ENCODE measurements at regions not wholly inside any gene's neighbourhood (a gene's known extent, or its start where the extent isn't known, plus 50 kb on each side); places are given as distances from the start of the nearest gene placed in this dataset.
A peak's percentile ranks its signal among the peaks of the same experiment; 100 is the strongest.
"Not testable (repeated sequence)": the region's sequence is repeated elsewhere in the genome, so short reads cannot be mapped to it uniquely, and the experiment has no call there.

DNA sequence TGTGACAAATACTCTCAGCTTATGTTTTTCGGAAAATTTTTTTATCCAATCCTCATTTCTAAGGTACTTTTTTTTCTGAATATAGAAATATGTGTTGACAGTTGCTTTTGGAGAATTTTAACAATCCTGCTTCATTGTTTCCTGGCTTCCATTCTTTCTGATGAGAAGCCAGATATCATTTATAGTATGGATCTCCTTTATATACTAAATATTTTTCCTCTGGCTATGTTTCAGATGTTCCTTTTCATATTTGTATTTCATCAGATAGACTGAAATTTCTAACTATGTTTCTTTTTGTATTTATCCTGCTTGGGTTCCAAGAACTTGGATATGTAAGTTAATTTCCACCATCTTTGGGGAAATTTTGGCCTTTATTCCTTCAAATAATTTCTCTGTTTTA is 138.9 kb upstream of the CDH11 start:
- Histone ChIP-seq H3K27me3 (no peaks in the 10 kb centered on the region), H3K9me3 (no peaks in the 10 kb centered on the region), H3K4me1 (no peaks in the 10 kb centered on the region), H3K27ac (no peak overlapping the region), H3K36me3 (replicated peaks in 1 of 2; ENCODE audit: insufficient read depth in 1 of 2, low read depth in 2 of 2) (no peaks in the 10 kb centered on the region), H3K4me3 (no peak overlapping the region)
- DNase-seq, result no peak
- WGBS, 2 donors, result 48 to 60% methylated on average over 1 of the region's 1 CpG
- TF ChIP-seq, protein P1, sequence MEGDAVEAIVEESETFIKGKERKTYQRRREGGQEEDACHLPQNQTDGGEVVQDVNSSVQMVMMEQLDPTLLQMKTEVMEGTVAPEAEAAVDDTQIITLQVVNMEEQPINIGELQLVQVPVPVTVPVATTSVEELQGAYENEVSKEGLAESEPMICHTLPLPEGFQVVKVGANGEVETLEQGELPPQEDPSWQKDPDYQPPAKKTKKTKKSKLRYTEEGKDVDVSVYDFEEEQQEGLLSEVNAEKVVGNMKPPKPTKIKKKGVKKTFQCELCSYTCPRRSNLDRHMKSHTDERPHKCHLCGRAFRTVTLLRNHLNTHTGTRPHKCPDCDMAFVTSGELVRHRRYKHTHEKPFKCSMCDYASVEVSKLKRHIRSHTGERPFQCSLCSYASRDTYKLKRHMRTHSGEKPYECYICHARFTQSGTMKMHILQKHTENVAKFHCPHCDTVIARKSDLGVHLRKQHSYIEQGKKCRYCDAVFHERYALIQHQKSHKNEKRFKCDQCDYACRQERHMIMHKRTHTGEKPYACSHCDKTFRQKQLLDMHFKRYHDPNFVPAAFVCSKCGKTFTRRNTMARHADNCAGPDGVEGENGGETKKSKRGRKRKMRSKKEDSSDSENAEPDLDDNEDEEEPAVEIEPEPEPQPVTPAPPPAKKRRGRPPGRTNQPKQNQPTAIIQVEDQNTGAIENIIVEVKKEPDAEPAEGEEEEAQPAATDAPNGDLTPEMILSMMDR (IDR thresholded peaks at IDR 0.05), result no peak
- TF ChIP-seq POLR2A (IDR thresholded peaks at IDR 0.05), result no peak
- intact Hi-C loops (cut with DNase I), result no loop called here
- ATAC-seq, result no peak

DNA sequence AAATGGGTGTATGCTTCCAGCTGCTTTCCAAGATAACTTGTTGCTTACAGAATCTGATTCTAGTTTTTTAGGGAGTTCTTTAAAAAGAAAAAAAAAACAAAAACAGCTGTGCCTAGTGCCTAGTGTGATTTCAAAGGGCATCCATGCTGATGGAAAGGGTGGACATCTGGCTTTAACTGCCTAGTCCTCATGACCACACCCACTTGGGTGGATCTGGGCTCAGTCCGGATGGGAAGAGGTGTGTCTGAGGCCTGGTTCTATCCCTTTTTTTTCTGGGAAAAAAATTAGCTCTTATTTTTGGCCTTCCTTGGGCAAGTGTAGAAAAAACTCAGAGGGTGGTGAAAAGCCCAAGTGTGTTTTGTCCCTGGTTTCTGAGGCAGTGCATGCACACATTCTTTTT is 132.3 kb upstream of the CDH11 start:
- Histone ChIP-seq H3K4me1 (no peaks in the 10 kb centered on the region), H3K9me3 (no peaks in the 10 kb centered on the region), H3K4me3 (no peak overlapping the region), H3K27me3 (no peaks in the 10 kb centered on the region), H3K27ac (no peak overlapping the region), H3K36me3 (replicated peaks in 1 of 2; ENCODE audit: insufficient read depth in 1 of 2, low read depth in 2 of 2) (no peaks in the 10 kb centered on the region)
- intact Hi-C loops (cut with DNase I), result no loop called here
- ATAC-seq (no peak), DNase-seq (no peak)
- TF ChIP-seq, protein P1 (IDR thresholded peaks at IDR 0.05), result no peak
- TF ChIP-seq POLR2A (IDR thresholded peaks at IDR 0.05), result no peak
- WGBS, 2 donors, result 44 to 60% methylated on average over 1 of the region's 1 CpG

DNA sequence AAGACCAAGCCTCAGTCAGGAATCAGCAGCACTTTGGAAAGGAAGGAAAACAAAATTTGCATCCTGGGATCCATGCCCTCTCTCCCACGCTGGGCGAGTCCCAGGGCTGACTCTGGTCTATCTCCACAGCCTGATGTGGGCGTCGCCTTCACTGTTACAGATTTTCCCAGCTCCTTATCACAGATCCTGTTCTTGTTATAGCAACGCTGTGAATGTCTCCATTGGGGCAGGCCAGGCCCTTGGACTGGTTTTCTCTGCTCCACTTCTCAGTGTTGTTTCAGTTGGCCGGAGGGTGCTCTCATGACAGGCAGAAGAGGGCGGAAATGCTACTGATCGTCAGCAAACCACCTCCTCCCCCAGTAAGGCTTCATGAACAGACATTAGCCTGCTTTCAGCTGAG is 127.9 kb upstream of the CDH11 start:
- TF ChIP-seq POLR2A (IDR thresholded peaks at IDR 0.05), result no peak
- TF ChIP-seq, protein P1 (IDR thresholded peaks at IDR 0.05), result no peak
- no peaks in the 10 kb centered on the region for H3K9me3 ChIP-seq
- H3K4me3 ChIP-seq, result no peak overlapping the region
- H3K27ac ChIP-seq, result no peak overlapping the region
- 26% methylated on average over 8 of the region's 8 CpGs for WGBS, 2 donors
- no peaks in the 10 kb centered on the region for H3K36me3 ChIP-seq (replicated peaks in 1 of 2; ENCODE audit: insufficient read depth in 1 of 2, low read depth in 2 of 2)
- no peaks in the 10 kb centered on the region for H3K27me3 ChIP-seq
- H3K4me1 ChIP-seq, result no peaks in the 10 kb centered on the region
- ATAC-seq, result peak; percentile 66
- DNase-seq, result peak; percentile 16 to 52 (median 30)
- intact Hi-C loops (cut with DNase I), result no loop called here

DNA sequence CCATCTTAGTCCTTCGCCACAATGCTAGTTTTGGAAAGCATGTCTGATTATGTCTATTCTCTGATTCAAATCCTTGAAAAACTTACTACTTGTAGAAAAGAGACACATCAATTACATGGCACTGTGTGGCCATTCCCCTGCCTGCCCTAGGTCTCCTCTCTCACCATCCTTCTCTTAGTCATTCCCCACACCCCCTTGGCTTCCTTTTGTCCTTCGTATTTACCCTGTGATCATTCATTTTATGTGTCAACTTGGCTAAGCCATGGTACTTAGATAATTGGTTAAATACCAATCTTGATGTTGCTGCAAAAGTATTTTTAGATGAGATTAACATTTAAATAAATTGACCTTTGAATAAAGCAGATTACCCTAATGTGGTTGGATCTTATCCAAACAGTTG is 122.9 kb upstream of the CDH11 start:
- Histone ChIP-seq H3K9me3 (no peaks in the 10 kb centered on the region), H3K4me1 (no peaks in the 10 kb centered on the region), H3K27ac (no peak overlapping the region), H3K27me3 (no peaks in the 10 kb centered on the region), H3K36me3 (replicated peaks in 1 of 2; ENCODE audit: insufficient read depth in 1 of 2, low read depth in 2 of 2) (no peaks in the 10 kb centered on the region), H3K4me3 (no peak overlapping the region)
- DNase-seq, result no peak
- 30% methylated on average over 2 of the region's 2 CpGs for whole genome bisulfite sequencing, 2 donors
- intact Hi-C loops (cut with DNase I), result no loop called here
- no peak for ATAC-seq
- TF ChIP-seq, protein P1 (IDR thresholded peaks at IDR 0.05), result no peak
- TF ChIP-seq POLR2A (IDR thresholded peaks at IDR 0.05), result no peak

DNA sequence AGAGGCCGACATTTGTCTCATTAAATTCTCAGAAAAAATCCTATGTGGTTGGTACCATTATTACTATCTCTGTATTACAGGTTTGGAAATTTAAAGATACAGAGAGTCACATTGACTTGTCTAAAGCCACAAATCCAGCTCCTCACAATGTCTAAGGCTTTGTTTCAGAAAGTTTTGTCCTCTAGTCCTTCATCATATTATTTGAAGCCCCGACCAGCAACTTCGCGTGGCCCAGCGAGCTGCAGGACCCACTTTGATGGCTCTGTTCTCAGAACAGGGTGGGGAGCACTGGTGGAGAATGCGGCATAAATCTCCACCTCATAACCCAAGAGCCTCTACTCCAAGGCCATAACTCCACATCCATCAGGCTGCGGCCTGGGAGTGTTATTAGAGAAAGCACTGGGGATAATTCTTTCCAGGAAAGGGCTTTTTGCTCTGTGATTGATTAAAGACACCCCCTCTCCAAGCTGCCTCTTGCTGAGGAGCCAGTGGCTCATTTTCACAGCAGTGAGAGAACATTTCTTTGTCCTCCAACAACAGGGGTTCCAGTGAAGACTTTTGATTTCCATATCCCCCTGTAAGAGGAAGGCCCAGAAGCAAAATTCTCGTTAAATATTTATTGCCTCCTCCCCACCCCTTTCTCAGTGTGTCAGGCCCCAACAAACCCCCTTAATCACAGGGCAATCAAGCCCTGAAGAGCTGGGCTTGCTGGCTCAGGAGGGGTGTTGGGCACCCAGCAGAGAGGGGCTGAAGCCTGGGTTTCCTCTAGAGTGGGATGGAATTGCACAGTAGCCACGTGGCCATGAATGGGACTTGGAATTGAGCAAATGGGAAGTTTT is 113.7 kb upstream of the CDH11 start:
- no peaks in the 10 kb centered on the region for H3K36me3 ChIP-seq (replicated peaks in 1 of 2; ENCODE audit: insufficient read depth in 1 of 2, low read depth in 2 of 2)
- TF ChIP-seq, protein P1 (IDR thresholded peaks at IDR 0.05), result no peak
- TF ChIP-seq POLR2A (IDR thresholded peaks at IDR 0.05), result no peak
- intact Hi-C loops (cut with DNase I), result no loop called here
- H3K4me1 ChIP-seq, result no peaks in the 10 kb centered on the region
- no peak overlapping the region for H3K27ac ChIP-seq
- H3K27me3 ChIP-seq, result no peaks in the 10 kb centered on the region
- H3K4me3 ChIP-seq, result no peak overlapping the region
- DNase-seq, result no peak
- no peak for ATAC-seq
- no peaks in the 10 kb centered on the region for H3K9me3 ChIP-seq
- WGBS, 2 donors, result 66 to 68% methylated on average over 9 of the region's 9 CpGs

DNA sequence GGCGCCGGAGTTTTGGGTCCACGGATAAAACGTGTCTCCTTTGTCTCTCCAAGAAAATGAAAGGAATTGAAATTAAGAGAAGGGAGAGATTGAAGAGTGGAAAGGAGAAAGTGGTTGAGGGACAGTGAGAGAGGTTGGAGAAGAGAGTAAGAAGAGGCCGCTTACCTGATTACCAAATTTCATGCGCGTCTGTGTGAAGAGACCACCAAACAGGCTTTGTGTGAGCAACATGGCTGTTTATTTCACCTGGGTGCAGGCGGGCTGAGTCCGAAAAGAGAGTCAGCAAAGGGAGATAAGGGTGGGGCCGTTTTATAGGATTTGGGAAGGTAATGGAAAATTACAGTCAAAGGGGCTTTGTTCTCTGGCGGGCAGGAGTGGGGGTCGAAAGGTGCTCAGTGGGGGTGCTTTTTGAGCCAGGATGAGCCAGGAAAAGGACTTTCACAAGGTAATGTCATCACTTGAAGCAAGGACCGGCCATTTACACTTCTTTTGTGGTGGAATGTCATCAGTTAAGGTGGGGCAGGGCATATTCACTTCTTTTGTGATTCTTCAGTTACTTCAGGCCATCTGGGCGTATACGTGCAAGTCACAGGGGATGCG is 113.0 kb upstream of the CDH11 start:
- ATAC-seq; DNase-seq; H3K27ac ChIP-seq; H3K4me3 ChIP-seq; H3K9me3 ChIP-seq; intact Hi-C loops (cut with DNase I); H3K36me3 ChIP-seq (replicated peaks in 1 of 2; ENCODE audit: insufficient read depth in 1 of 2, low read depth in 2 of 2); H3K27me3 ChIP-seq; H3K4me1 ChIP-seq: not testable (repeated sequence)
- 73 to 77% methylated on average over 16 of the region's 16 CpGs for WGBS, 2 donors
